Activated CD8-positive, alpha-beta T cell treated with anti-CD3 and anti-CD28 coated beads for 36 hours (primary cell): ENCODE measurements at regions not wholly inside any gene's neighbourhood (a gene's known extent, or its start where the extent isn't known, plus 50 kb on each side); places are given as distances from the start of the nearest gene placed in this dataset.
A peak's percentile ranks its signal among the peaks of the same experiment; 100 is the strongest.

Experiments
- ATAC-seq: fragments of 200-7000 bp; cut with Tn5 transposase; one replicate; pipeline ENCODE4 v1.10.0; 2021; ENCODE audit warnings: mild to moderate bottlenecking, moderate library complexity
- CTCF ChIA-PET: fragments of 350-600 bp; sonication (Branson Sonifier 250); formaldehyde crosslinking; loops from one replicate; lab custom pipeline; 2021; ENCODE audit warnings: antibody characterized with exemption; lab: Charles Lee
- POLR2A ChIA-PET: fragments of 350-600 bp; sonication (Branson Sonifier 250); formaldehyde crosslinking; loops from one replicate; lab custom pipeline; 2021; ENCODE audit warnings: antibody characterized with exemption; lab: Charles Lee
- DNase-seq: peaks from one replicate; pipeline ENCODE4 v3.0.0-alpha.2; 2020
- H3K27ac Mint-ChIP-seq: one replicate; pipeline ENCODE4 v1.8.0; 2021; ENCODE audit warnings: mild to moderate bottlenecking, mixed read lengths
- H3K27me3 Mint-ChIP-seq: one replicate; pipeline ENCODE4 v1.8.0; 2021; ENCODE audit warnings: mixed read lengths
- H3K36me3 Mint-ChIP-seq: one replicate; pipeline ENCODE4 v1.8.0; 2021; ENCODE audit warnings: low read depth, mixed read lengths
- H3K4me1 Mint-ChIP-seq: one replicate; pipeline ENCODE4 v1.8.0; 2021; ENCODE audit warnings: low read depth, mixed read lengths
- H3K4me3 Mint-ChIP-seq: one replicate; pipeline ENCODE4 v1.8.0; 2021; ENCODE audit warnings: mild to moderate bottlenecking, moderate library complexity, mixed read lengths
- H3K9me3 Mint-ChIP-seq: one replicate; pipeline ENCODE4 v1.8.0; 2021; ENCODE audit warnings: mixed read lengths
- CTCF ChIP-seq: fragments of 200-600 bp; IDR thresholded peaks from one replicate; pipeline ENCODE4 v1.8.0; 2022; ENCODE audit warnings: antibody characterized with exemption, mild to moderate bottlenecking
- intact Hi-C: fragments of 100-400 bp; cut with micrococcal nuclease; formaldehyde crosslinking; loops from one replicate; pipeline ENCODE4 v1.10.0; 2022

- ATAC-seq, result peak; percentile 77
- Mint-ChIP-seq H3K4me3 (no peak overlapping the region), H3K27me3 (peaks cover 33% of the 10 kb centered on the region), H3K4me1 (peaks cover 7% of the 10 kb centered on the region), H3K9me3 (no peaks in the 10 kb centered on the region), H3K36me3 (no peaks in the 10 kb centered on the region), H3K27ac (no peak overlapping the region)
- DNase-seq, result peak; percentile 47
- intact Hi-C loops, result no loop called here
- POLR2A ChIA-PET, result no interaction called here
- CTCF ChIA-PET, result no interaction called here
- no peak for TF ChIP-seq CTCF
These were observed 195.6 kb upstream of the POU3F3 start for GRCh38 chr2:104658144-104658835.

- Mint-ChIP-seq H3K36me3 (no peaks in the 10 kb centered on the region), H3K9me3 (no peaks in the 10 kb centered on the region), H3K4me3 (no peak overlapping the region), H3K27ac (no peak overlapping the region), H3K27me3 (peaks cover 27% of the 10 kb centered on the region), H3K4me1 (peaks cover 7% of the 10 kb centered on the region)
- no peak for ATAC-seq
- CTCF ChIA-PET, result no interaction called here
- intact Hi-C loops, result no loop called here
- no peak for TF ChIP-seq CTCF
- DNase-seq, result no peak
- POLR2A ChIA-PET, result interaction anchor here (0.6 kb wide), 1 partner anchor 9 kb away, joined by 3 read pairs; no protein-coding TSS in a partner anchor
These were observed 194.9 kb upstream of the POU3F3 start for GRCh38 chr2:104658904-104659591.

- peaks cover 7% of the 10 kb centered on the region for H3K4me1 Mint-ChIP-seq
- no peak for ATAC-seq
- no peak overlapping the region for H3K27ac Mint-ChIP-seq
- intact Hi-C loops, result no loop called here
- H3K36me3 Mint-ChIP-seq, result no peaks in the 10 kb centered on the region
- ChIA-PET POLR2A (no interaction called here), CTCF (no interaction called here)
- H3K9me3 Mint-ChIP-seq, result no peaks in the 10 kb centered on the region
- peaks cover 22% of the 10 kb centered on the region for H3K27me3 Mint-ChIP-seq
- TF ChIP-seq CTCF, result no peak
- DNase-seq, result no peak
- no peak overlapping the region for H3K4me3 Mint-ChIP-seq
These were observed 192.9 kb upstream of the POU3F3 start for GRCh38 chr2:104660991-104661390.

GRCh38 chr2:104664672-104665071 is 189.2 kb upstream of the POU3F3 start:
- H3K4me1 Mint-ChIP-seq, result no peaks in the 10 kb centered on the region
- TF ChIP-seq CTCF, result no peak
- DNase-seq, result no peak
- ChIA-PET POLR2A (no interaction called here), CTCF (no interaction called here)
- no peaks in the 10 kb centered on the region for H3K36me3 Mint-ChIP-seq
- no peak for ATAC-seq
- H3K4me3 Mint-ChIP-seq, result no peak overlapping the region
- no peaks in the 10 kb centered on the region for H3K9me3 Mint-ChIP-seq
- intact Hi-C loops, result no loop called here
- H3K27ac Mint-ChIP-seq, result no peak overlapping the region
- H3K27me3 Mint-ChIP-seq, result peaks cover 8% of the 10 kb centered on the region

- DNase-seq (no peak), ATAC-seq (no peak)
- ChIA-PET CTCF (interaction anchor here (1.1 kb wide), 1 partner anchor 1676 kb away, joined by 3 read pairs; no protein-coding TSS in a partner anchor), POLR2A (interaction anchor here (0.7 kb wide), 1 partner anchor 9 kb away, joined by 3 read pairs; no protein-coding TSS in a partner anchor)
- Mint-ChIP-seq H3K9me3 (no peaks in the 10 kb centered on the region), H3K36me3 (no peaks in the 10 kb centered on the region), H3K4me3 (no peak overlapping the region), H3K4me1 (no peaks in the 10 kb centered on the region), H3K27me3 (peaks cover 2% of the 10 kb centered on the region), H3K27ac (no peak overlapping the region)
- intact Hi-C loops, result no loop called here
- no peak for TF ChIP-seq CTCF
These were observed 185.3 kb upstream of the POU3F3 start for GRCh38 chr2:104668631-104669030.
